Parathyroid adenoma (tissue), 2 donors: ENCODE measurements at regions not wholly inside any gene's neighbourhood (a gene's known extent, or its start where the extent isn't known, plus 50 kb on each side); places are given as distances from the start of the nearest gene placed in this dataset.

Source experiments
- H2AFZ ChIP-seq: fragments of 300-600 bp; sonication (generic); one replicate; pipeline ENCODE4 v1.7.0; 2017; ENCODE audit warnings: antibody characterized with exemption, mild to moderate bottlenecking
- H3K27ac ChIP-seq: fragments of 300-600 bp; sonication (generic); one replicate; pipeline ENCODE4 v1.7.0; 2017
- H3K27me3 ChIP-seq: fragments of 300-600 bp; sonication (generic); one replicate; pipeline ENCODE4 v1.7.0; 2017; ENCODE audit warnings: low read length; ENCODE audit not compliant: control insufficient read depth, insufficient read depth
- H3K36me3 ChIP-seq: fragments of 300-600 bp; sonication (generic); one replicate; pipeline ENCODE4 v1.7.0; 2017; ENCODE audit warnings: low read length; ENCODE audit not compliant: control insufficient read depth, insufficient read depth
- H3K4me1 ChIP-seq: fragments of 300-600 bp; sonication (generic); one replicate; pipeline ENCODE4 v1.7.0; 2017; ENCODE audit warnings: control low read depth
- H3K4me2 ChIP-seq: fragments of 300-600 bp; sonication (generic); one replicate; pipeline ENCODE4 v1.7.0; 2017; ENCODE audit warnings: low read length
- H3K4me3 ChIP-seq: fragments of 300-600 bp; sonication (generic); one replicate; pipeline ENCODE4 v1.7.0; 2017; ENCODE audit warnings: low read depth, low read length
- H3K79me2 ChIP-seq: fragments of 300-600 bp; sonication (generic); one replicate; pipeline ENCODE4 v1.7.0; 2017; ENCODE audit warnings: control low read depth
- H3K9ac ChIP-seq: fragments of 300-600 bp; sonication (generic); one replicate; pipeline ENCODE4 v1.7.0; 2017; ENCODE audit warnings: mild to moderate bottlenecking
- H3K9me3 ChIP-seq: fragments of 300-600 bp; sonication (generic); one replicate; pipeline ENCODE4 v1.7.0; 2017; ENCODE audit warnings: low read length; ENCODE audit not compliant: control insufficient read depth
- CTCF ChIP-seq: fragments of 300-600 bp; sonication (generic); IDR thresholded peaks from one replicate; pipeline ENCODE4 v1.7.0; 2017; ENCODE audit warnings: antibody characterized with exemption, mild to moderate bottlenecking
- donor health status: primary hyperparathyroidism.

GRCh38 chr15:96019114-96019513 is 311.4 kb upstream of the NR2F2 start:
- no peak overlapping the region for H3K27ac ChIP-seq
- H3K36me3 ChIP-seq: no peaks in the 10 kb centered on the region
- H3K27me3 ChIP-seq: no peaks in the 10 kb centered on the region
- H3K4me1 ChIP-seq: no peaks in the 10 kb centered on the region
- H3K79me2 ChIP-seq: no peaks in the 10 kb centered on the region
- H3K9ac ChIP-seq: no peak overlapping the region
- no peak for TF ChIP-seq CTCF
- no peak overlapping the region for H3K4me3 ChIP-seq
- H2AFZ ChIP-seq: no peak overlapping the region
- no peaks in the 10 kb centered on the region for H3K9me3 ChIP-seq
- no peak overlapping the region for H3K4me2 ChIP-seq

GRCh38 chr15:96020133-96020532 is 310.4 kb upstream of the NR2F2 start:
- Histone ChIP-seq H3K4me2 (no peak overlapping the region), H2AFZ (no peak overlapping the region), H3K4me1 (no peaks in the 10 kb centered on the region), H3K36me3 (no peaks in the 10 kb centered on the region), H3K9ac (no peak overlapping the region), H3K27me3 (no peaks in the 10 kb centered on the region), H3K27ac (no peak overlapping the region), H3K4me3 (no peak overlapping the region), H3K9me3 (no peaks in the 10 kb centered on the region), H3K79me2 (no peaks in the 10 kb centered on the region)
- TF ChIP-seq CTCF: no peak

- no peak overlapping the region for H3K27ac ChIP-seq
- H3K4me1 ChIP-seq: no peaks in the 10 kb centered on the region
Observed at GRCh38 chr15:96020797-96021196, 309.7 kb upstream of the NR2F2 start.

DNA sequence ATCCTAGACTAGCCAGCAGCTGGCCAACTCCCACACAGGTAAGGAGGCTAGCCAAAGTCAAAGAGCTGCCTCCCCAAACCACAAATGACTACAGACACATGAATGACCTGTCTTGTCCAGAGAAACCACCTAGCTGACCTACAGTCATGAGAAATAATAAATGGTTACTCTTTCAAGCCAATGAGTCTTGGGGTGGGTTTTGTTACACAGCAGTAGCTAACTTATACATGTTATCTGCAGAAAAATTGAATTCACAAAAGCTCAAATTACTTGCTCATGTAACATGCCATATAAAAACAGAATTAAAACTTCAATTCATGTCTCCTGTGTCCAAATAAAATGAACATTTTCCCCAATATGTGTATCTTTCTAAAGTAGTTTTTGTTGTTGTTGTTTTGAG is 307.4 kb upstream of the NR2F2 start:
- H3K4me3 ChIP-seq: no peak overlapping the region
- no peaks in the 10 kb centered on the region for H3K27me3 ChIP-seq
- no peaks in the 10 kb centered on the region for H3K79me2 ChIP-seq
- no peak overlapping the region for H2AFZ ChIP-seq
- no peaks in the 10 kb centered on the region for H3K36me3 ChIP-seq
- H3K9me3 ChIP-seq: no peaks in the 10 kb centered on the region
- no peak overlapping the region for H3K27ac ChIP-seq
- no peak overlapping the region for H3K9ac ChIP-seq
- no peak overlapping the region for H3K4me2 ChIP-seq
- no peak for TF ChIP-seq CTCF
- no peaks in the 10 kb centered on the region for H3K4me1 ChIP-seq

More at GRCh38 chr15:96020797-96021196, 309.7 kb upstream of the NR2F2 start:
- H3K4me3 ChIP-seq: no peak overlapping the region
- no peak overlapping the region for H3K9ac ChIP-seq
- no peaks in the 10 kb centered on the region for H3K9me3 ChIP-seq
- H3K27me3 ChIP-seq: no peaks in the 10 kb centered on the region
- TF ChIP-seq CTCF: no peak
- no peaks in the 10 kb centered on the region for H3K79me2 ChIP-seq
- no peak overlapping the region for H2AFZ ChIP-seq
- H3K4me2 ChIP-seq: no peak overlapping the region
- H3K36me3 ChIP-seq: no peaks in the 10 kb centered on the region

GRCh38 chr15:96027501-96027900 is 303.0 kb upstream of the NR2F2 start:
- H3K36me3 ChIP-seq: no peaks in the 10 kb centered on the region
- no peak overlapping the region for H3K4me3 ChIP-seq
- H3K27me3 ChIP-seq: no peaks in the 10 kb centered on the region
- no peaks in the 10 kb centered on the region for H3K79me2 ChIP-seq
- H3K4me1 ChIP-seq: no peaks in the 10 kb centered on the region
- no peak for TF ChIP-seq CTCF
- no peak overlapping the region for H3K4me2 ChIP-seq
- H3K9me3 ChIP-seq: no peaks in the 10 kb centered on the region
- H2AFZ ChIP-seq: no peak overlapping the region
- no peak overlapping the region for H3K27ac ChIP-seq
- no peak overlapping the region for H3K9ac ChIP-seq
